Endothelial cell of umbilical vein (primary cell): ENCODE measurements at regions not wholly inside any gene's neighbourhood (a gene's known extent, or its start where the extent isn't known, plus 50 kb on each side); places are given as distances from the start of the nearest gene placed in this dataset.

Experiments
- EZH2 ChIP-seq: IDR thresholded peaks from 2 replicates; pipeline ENCODE4 v1.6.1; 2012; ENCODE audit warnings: borderline replicate concordance, low read depth, mild to moderate bottlenecking, moderate library complexity, low read length, inconsistent platforms; ENCODE audit not compliant: severe bottlenecking
- GATA2 ChIP-seq: IDR thresholded peaks from 2 replicates; pipeline ENCODE4 v1.7.0; 2011; ENCODE audit warnings: low read depth, mild to moderate bottlenecking, moderate library complexity, mixed read lengths, low read length; ENCODE audit not compliant: insufficient read length, insufficient read depth
- JUN ChIP-seq: IDR thresholded peaks from 2 replicates; pipeline ENCODE4 v1.6.1; 2011; ENCODE audit warnings: borderline replicate concordance, low read depth; ENCODE audit not compliant: insufficient read length, insufficient read depth
- MYC ChIP-seq: IDR thresholded peaks from one replicate; pipeline ENCODE4 v1.6.1; 2011; ENCODE audit warnings: mild to moderate bottlenecking, low read depth, low read length
- POLR2A ChIP-seq: IDR thresholded peaks from 2 replicates; pipeline ENCODE4 v1.6.1; 2012; ENCODE audit warnings: low read depth, mild to moderate bottlenecking, control low read depth, low read length
- POLR2AphosphoS5 ChIP-seq: IDR thresholded peaks from 2 replicates; pipeline ENCODE4 v1.6.1; 2012; ENCODE audit warnings: low read depth, mild to moderate bottlenecking, control low read depth, low read length, moderate library complexity; ENCODE audit not compliant: insufficient read depth
- TF ChIP-seq, protein P1 (sequence below), 2 donors: IDR thresholded peaks; 1 replicate in 1 of 2; 2 replicates in 1 of 2; pipeline ENCODE4 v1.5.1; 2011; ENCODE audit warnings: low read length in 2 of 2, mild to moderate bottlenecking in 2 of 2, moderate library complexity in 2 of 2, control low read depth in 1 of 2, inconsistent platforms in 1 of 2, low read depth in 1 of 2; ENCODE audit not compliant: insufficient read depth in 1 of 2; ENCODE audit errors: extremely low read depth in 1 of 2
- TF ChIP-seq, protein P2 (sequence below): IDR thresholded peaks from 2 replicates; pipeline ENCODE4 v1.6.1; 2011; ENCODE audit not compliant: insufficient read depth, insufficient read length

DNA sequence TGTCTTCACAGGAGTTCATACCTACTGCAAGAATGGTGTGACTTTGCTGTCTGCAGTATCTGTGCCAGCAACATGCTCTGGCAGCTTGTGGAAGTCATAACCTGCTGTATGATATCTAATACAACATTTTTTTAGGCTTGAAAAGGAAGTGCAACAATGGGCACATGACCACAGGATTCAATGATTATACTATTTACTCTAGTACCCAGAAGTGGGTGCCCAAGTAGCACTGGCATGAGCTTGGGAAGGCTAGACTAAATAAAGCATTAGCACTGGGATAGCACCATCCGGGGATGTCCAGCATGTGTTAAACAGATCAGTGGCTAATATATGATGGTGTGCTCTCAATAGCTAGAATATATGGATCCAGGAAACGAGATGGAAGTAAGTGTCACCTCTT is 98.6 kb upstream of the PDE4B start:
- TF ChIP-seq, protein P1, sequence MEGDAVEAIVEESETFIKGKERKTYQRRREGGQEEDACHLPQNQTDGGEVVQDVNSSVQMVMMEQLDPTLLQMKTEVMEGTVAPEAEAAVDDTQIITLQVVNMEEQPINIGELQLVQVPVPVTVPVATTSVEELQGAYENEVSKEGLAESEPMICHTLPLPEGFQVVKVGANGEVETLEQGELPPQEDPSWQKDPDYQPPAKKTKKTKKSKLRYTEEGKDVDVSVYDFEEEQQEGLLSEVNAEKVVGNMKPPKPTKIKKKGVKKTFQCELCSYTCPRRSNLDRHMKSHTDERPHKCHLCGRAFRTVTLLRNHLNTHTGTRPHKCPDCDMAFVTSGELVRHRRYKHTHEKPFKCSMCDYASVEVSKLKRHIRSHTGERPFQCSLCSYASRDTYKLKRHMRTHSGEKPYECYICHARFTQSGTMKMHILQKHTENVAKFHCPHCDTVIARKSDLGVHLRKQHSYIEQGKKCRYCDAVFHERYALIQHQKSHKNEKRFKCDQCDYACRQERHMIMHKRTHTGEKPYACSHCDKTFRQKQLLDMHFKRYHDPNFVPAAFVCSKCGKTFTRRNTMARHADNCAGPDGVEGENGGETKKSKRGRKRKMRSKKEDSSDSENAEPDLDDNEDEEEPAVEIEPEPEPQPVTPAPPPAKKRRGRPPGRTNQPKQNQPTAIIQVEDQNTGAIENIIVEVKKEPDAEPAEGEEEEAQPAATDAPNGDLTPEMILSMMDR (IDR thresholded peaks at IDR 0.05; ENCODE audit: extremely low read depth in 1 of 2, insufficient read depth in 1 of 2, low read depth in 1 of 2, low read length in 2 of 2) = no peak
- TF ChIP-seq POLR2A (no peak), MYC (no peak), EZH2 (no peak), POLR2AphosphoS5 (no peak), JUN (no peak), GATA2 (no peak)
- TF ChIP-seq, protein P2, sequence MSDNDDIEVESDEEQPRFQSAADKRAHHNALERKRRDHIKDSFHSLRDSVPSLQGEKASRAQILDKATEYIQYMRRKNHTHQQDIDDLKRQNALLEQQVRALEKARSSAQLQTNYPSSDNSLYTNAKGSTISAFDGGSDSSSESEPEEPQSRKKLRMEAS = no peak
